Naive B cell (primary cell): ENCODE measurements at regions not wholly inside any gene's neighbourhood (a gene's known extent, or its start where the extent isn't known, plus 50 kb on each side); places are given as distances from the start of the nearest gene placed in this dataset.
"Not testable (repeated sequence)": the region's sequence is repeated elsewhere in the genome, so short reads cannot be mapped to it uniquely, and the experiment has no call there.

ENCODE experiments used
- ATAC-seq, 2 donors: fragments of 150-1000 bp; cut with Tn5 transposase; 2 replicates each; pipeline ENCODE4 v1.10.0; 2021; ENCODE audit warnings: low read depth in 2 of 2, mild to moderate bottlenecking in 2 of 2, moderate library complexity in 2 of 2
- DNase-seq: peaks from one replicate; pipeline ENCODE4 v3.0.0; 2022
- H3K27ac Mint-ChIP-seq, 6 donors: one replicate each; pipeline ENCODE4 v1.8.0; 2020 to 2022; ENCODE audit warnings: mild to moderate bottlenecking in 6 of 6, mixed read lengths in 6 of 6, moderate library complexity in 5 of 6, inconsistent platforms in 2 of 6
- H3K27me3 Mint-ChIP-seq, 3 donors: one replicate each; pipeline ENCODE4 v1.8.0; 2021 to 2022; ENCODE audit warnings: mixed read lengths in 3 of 3, mild to moderate bottlenecking in 1 of 3
- H3K36me3 Mint-ChIP-seq, 2 donors: one replicate each; pipeline ENCODE4 v1.8.0; 2020 to 2022; ENCODE audit warnings: mixed read lengths in 2 of 2, inconsistent platforms in 1 of 2, mild to moderate bottlenecking in 1 of 2
- H3K4me1 Mint-ChIP-seq, 3 donors: one replicate each; pipeline ENCODE4 v1.8.0; 2020 to 2022; ENCODE audit warnings: mixed read lengths in 3 of 3, inconsistent platforms in 1 of 3, mild to moderate bottlenecking in 1 of 3, moderate library complexity in 1 of 3
- H3K4me3 Mint-ChIP-seq, 8 donors: one replicate each; pipeline ENCODE4 v1.8.0; 2020 to 2022; ENCODE audit warnings: mild to moderate bottlenecking in 8 of 8, mixed read lengths in 8 of 8, moderate library complexity in 8 of 8, inconsistent platforms in 2 of 8
- H3K9me3 Mint-ChIP-seq, 7 donors: one replicate each; pipeline ENCODE4 v1.8.0; 2020 to 2022; ENCODE audit warnings: mixed read lengths in 7 of 7, mild to moderate bottlenecking in 5 of 7, inconsistent platforms in 2 of 7, moderate library complexity in 1 of 7

DNA sequence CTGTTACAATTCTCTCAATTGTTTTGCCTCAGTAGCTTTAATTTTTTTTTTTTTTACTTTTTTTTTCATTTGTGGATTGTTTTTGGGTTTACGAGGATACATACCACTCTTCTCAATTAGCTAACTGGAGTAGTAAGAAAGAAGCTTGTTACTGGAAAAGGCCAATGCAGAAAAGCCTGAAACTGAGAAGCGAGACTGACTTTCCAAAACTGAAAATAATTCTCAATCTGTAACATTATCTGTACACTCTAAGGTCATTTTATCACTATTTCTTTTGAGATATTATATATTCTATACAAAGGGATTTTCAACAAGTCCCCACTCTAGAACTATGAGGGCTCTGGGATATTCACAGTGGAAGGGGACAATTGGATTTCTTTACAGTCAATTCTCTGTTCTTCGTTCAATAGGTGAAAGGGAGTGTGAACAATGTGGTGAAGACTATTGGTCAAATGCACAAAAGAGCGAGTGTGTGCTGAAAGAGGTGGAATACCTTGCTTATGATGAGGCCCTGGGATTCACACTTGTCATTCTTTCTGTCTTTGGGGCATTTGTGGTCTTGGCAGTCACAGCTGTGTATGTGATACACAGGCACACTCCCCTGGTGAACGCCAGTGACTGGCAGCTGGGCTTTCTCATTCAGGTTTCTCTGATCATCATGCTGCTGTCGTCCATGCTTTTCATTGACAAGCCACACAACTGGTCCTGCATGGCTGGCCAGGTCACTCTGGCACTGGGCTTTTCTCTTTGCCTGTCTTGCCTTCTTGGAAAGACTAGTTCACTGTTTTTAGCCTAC is 83.9 kb upstream of the KCNAB1 start:
- H3K36me3 Mint-ChIP-seq: no peaks in the 10 kb centered on the region
- no peak overlapping the region for H3K4me3 Mint-ChIP-seq
- peaks cover 0 to 7% (median 7%) of the 10 kb centered on the region in 3 donors for H3K27me3 Mint-ChIP-seq
- DNase-seq (no peak), ATAC-seq (no peak)
- H3K4me1 Mint-ChIP-seq: no peaks in the 10 kb centered on the region
- H3K9me3 Mint-ChIP-seq: peaks cover 0 to 4% (median 0%) of the 10 kb centered on the region in 7 donors
- H3K27ac Mint-ChIP-seq: no peak overlapping the region

DNA sequence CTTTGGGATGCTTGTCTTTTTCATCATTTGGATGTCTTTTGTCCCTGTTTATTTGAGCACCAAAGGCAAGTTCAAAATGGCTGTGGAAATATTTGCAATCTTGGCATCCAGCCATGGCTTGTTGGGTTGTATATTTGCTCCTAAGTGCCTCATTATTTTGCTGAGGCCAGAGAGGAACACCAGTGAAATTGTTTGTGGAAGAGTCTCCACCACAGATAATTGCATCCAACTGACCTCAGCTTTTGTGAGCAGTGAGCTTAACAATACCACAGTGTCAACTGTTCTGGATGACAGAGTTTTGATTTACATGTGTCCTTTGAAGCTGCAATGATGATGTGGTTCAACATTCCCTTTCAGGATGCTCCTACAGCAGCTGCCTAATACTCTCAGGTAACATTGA is 83.0 kb upstream of the KCNAB1 start:
- ATAC-seq (no peak), DNase-seq (no peak)
- Mint-ChIP-seq H3K27me3 (no peaks in the 10 kb centered on the region), H3K9me3 (peaks cover 0 to 2% (median 0%) of the 10 kb centered on the region in 7 donors), H3K4me1 (no peaks in the 10 kb centered on the region), H3K4me3 (no peak overlapping the region), H3K36me3 (no peaks in the 10 kb centered on the region), H3K27ac (no peak overlapping the region)

DNA sequence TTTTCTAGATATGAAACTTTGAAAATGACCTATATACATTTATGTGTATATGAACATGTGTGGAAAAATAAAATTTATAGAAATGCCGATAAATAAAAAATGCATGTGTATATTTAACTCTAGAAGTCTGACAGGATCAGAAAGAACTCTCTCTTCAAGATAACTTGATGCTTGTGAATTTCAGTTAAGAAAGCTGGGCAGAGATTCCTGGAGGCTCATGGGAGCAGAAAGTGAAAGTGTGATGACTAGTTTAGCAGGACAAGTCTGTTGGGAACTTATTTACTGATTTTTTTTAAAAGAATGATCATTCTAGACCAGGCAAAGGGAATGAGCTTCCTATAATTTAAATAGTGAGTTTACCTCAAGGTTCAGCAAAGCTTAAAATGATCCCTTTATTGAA is 81.5 kb upstream of the KCNAB1 start:
- no peak for ATAC-seq
- Mint-ChIP-seq H3K9me3 (peaks cover 0 to 2% (median 0%) of the 10 kb centered on the region in 7 donors), H3K4me1 (no peaks in the 10 kb centered on the region), H3K27me3 (peaks cover 0 to 4% (median 4%) of the 10 kb centered on the region in 3 donors), H3K27ac (no peak overlapping the region), H3K4me3 (no peak overlapping the region), H3K36me3 (no peaks in the 10 kb centered on the region)
- DNase-seq: no peak

DNA sequence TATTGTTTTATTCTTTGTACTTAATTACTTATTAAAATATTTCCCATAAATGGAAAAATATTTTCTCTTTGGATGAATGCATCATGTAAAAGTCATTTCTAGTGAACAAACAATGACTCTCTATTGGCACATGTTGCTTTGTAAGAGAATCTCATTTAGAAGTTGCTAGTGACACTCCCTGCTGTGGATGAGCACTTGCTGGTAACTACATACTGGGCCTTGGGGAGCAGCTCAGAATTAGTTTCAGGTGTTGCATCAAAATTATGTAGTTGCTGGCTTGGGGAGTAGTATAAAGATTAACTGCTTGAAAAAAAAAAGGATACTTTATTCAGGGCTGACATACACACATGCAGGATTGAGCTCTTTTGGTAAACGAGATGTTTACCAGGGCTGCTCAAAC is 80.3 kb upstream of the KCNAB1 start:
- Mint-ChIP-seq H3K9me3 (peaks cover 0 to 2% (median 0%) of the 10 kb centered on the region in 7 donors), H3K4me1 (no peaks in the 10 kb centered on the region), H3K27me3 (peaks cover 0 to 7% (median 4%) of the 10 kb centered on the region in 3 donors), H3K27ac (no peak overlapping the region), H3K36me3 (no peaks in the 10 kb centered on the region), H3K4me3 (no peak overlapping the region)
- no peak for DNase-seq
- no peak for ATAC-seq

DNA sequence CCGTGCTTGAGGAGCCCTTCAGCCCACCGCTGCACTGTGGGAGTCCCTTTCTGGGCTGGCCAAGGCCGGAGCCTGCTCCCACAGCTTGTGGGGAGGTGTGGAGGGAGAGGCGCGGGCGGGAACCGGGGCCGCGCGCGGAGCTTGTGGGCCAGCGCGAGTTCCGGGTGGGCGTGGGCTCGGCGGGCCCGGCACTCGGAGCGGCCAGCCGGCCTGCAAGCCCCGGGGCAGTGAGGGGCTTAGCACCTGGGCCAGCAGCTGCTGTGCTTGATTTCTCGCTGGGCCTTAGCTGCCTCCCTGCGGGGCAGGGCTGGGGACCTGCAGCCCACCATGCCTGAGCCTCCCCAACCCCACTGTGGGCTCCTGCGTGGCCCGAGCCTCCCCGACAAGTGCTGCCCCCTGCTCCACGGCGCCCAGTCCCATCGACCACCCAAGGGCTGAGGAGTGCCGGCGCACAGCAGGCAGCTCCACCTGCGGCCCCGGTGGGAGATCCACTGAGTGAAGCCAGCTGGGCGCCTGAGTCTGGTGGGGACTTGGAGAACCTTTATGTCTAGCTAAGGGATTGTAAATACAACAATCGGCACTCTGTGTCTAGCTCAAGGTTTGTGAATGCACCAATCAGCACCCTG is 79.0 kb upstream of the KCNAB1 start:
- not testable (repeated sequence) for H3K27ac Mint-ChIP-seq, ATAC-seq, H3K4me1 Mint-ChIP-seq, H3K9me3 Mint-ChIP-seq, DNase-seq, H3K36me3 Mint-ChIP-seq, H3K4me3 Mint-ChIP-seq
- peaks cover 0 to 13% (median 4%) of the 10 kb centered on the region in 3 donors for H3K27me3 Mint-ChIP-seq

DNA sequence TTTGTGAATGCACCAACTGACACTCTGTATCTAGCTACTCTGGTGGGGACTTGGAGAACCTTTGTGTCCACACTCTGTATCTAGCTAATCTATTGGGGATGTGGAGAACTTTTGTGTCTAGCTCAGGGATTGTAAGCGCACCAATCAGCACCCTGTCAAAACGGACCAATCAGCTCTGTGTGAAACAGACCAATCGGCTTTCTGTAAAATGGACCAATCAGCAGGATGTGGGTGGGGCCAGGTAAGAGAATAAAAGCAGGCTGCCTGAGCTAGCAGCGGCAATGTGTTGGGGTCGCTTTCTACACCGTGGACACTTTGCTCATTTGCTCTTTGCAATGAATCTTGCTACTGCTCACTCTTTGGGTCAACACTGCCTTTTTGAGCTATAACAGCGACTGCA is 78.5 kb upstream of the KCNAB1 start:
- H3K9me3 Mint-ChIP-seq, H3K4me1 Mint-ChIP-seq, H3K36me3 Mint-ChIP-seq, H3K4me3 Mint-ChIP-seq, ATAC-seq, H3K27ac Mint-ChIP-seq, DNase-seq: not testable (repeated sequence)
- peaks cover 0 to 13% (median 5%) of the 10 kb centered on the region in 3 donors for H3K27me3 Mint-ChIP-seq

DNA sequence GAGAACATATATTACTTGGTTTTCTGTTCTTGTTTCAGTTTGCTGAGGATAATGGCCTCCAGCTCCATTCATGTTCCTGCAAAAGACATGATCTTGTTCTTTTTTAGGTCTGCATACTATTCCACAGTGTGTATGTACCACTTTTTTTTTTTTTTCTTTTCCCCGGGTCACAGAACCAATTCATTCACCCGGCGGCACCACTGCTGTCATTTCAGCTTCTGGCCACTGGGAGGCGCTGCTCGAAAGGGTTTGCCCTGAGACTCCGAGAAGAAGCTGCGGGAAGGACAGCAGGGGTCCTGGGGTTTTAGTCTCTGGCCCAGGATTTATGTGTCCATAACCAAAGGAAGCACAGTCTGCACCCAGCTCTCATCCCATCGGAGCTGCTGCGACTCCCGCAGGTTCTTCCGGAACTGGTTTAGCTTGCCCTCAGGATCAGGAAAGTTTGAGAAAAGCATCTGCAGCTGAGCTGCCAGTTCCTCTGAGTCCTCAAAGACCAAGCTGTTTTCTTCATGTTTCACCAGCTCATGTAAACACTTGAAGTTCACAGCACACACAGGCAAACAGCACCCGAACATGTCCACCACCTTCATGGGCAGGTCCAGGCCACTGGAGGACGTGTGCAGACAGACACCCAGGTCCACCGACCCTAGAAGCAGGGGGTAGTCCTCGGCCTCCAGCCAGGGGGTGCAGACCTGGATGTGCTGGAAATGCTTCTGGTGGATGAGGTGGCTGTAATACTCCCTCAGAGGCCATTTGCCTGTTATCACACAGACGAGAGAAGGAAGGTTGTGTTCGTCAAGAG is 76.3 kb upstream of the KCNAB1 start:
- H3K4me1 Mint-ChIP-seq, ATAC-seq, H3K36me3 Mint-ChIP-seq, H3K4me3 Mint-ChIP-seq, H3K9me3 Mint-ChIP-seq: not testable (repeated sequence)
- peak overlapping the region in 1 of 6 donors; percentile 73 for H3K27ac Mint-ChIP-seq
- DNase-seq: peak; percentile 10
- peaks cover 5 to 17% (median 16%) of the 10 kb centered on the region in 3 donors for H3K27me3 Mint-ChIP-seq

DNA sequence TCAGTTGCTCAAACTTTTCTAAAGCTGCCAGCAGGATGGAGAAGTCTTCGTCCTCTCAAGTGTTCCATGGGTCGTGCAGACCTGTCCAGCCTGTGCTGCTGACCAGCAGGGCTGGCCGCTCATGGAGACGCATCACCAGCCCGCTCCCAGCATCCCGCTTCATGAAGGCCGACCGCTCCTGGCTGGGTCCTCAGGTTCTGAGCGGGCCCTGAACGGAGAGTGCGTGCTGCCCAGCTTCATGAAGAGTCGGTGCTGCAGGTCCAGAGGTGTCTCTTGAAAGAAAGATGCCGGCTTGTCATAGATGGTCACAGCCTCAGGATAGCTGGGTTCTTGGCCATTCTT is 75.8 kb upstream of the KCNAB1 start:
- Mint-ChIP-seq H3K27me3 (peaks cover 10 to 19% (median 18%) of the 10 kb centered on the region in 3 donors), H3K4me1 (no peaks in the 10 kb centered on the region), H3K27ac (no peak overlapping the region), H3K9me3 (peaks cover 0 to 2% (median 0%) of the 10 kb centered on the region in 7 donors), H3K4me3 (no peak overlapping the region), H3K36me3 (no peaks in the 10 kb centered on the region)
- DNase-seq (no peak), ATAC-seq (no peak)

DNA sequence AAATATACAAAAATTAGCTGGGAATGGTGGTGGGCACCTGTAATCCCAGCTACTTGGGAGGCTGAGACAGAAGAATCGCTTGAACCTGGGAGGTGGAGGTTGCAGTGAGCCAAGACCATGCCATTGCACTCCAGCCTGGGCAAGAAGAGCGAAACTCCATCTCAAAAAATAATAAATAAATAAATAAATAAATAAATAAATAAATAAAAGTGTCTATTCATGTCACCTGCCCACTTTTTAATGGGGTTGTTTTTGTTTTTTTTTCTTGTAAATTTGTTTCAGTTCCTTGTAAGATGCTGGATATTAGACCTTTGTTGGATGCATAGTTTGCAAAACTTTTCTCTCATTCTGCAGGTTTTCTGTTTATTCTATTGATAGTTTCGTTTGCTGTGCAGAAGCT is 71.9 kb upstream of the KCNAB1 start:
- not testable (repeated sequence) for H3K4me3 Mint-ChIP-seq, H3K27ac Mint-ChIP-seq, H3K9me3 Mint-ChIP-seq, ATAC-seq, DNase-seq, H3K4me1 Mint-ChIP-seq, H3K36me3 Mint-ChIP-seq
- peaks cover 21 to 29% (median 26%) of the 10 kb centered on the region in 3 donors for H3K27me3 Mint-ChIP-seq

DNA sequence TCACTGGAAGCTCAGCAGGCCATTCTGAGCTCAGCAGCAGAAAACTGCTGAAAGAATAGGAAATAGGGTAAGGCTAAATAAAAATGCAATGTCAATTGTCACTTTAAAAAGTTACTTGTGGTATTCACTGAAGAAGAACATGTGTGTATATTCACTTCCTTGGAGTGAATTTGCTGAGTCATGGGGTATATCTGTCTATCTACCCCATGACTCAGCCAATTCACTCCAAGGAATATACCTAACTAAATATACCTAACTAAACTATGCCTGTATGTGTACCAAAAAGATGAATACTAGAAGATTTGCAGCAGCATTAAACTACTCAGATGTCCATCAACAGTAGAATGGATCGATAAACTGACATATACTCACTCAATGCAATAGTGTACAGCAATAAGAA is 69.5 kb upstream of the KCNAB1 start:
- peaks cover 17 to 38% (median 31%) of the 10 kb centered on the region in 3 donors for H3K27me3 Mint-ChIP-seq

DNA sequence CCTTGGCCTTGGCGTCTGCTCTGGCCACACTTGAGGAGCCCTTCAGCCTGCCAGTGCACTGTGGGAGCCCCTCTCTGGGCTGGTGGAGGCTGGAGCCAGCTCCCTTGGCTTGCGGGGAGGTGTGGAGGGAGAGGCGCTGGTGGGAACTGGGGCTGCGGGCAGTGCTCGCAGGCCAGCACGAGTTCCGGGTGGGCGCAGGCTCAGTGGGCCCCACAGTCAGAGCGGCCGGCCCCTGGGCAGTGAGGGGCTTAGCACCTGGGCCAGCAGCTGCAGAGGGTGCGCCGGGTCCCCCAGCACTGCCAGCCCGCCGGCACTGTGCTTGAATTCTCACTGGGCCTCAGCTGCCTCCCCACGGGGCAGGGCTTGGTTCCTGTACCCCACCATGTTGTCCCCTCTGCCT is 68.7 kb upstream of the KCNAB1 start:
- Mint-ChIP-seq H3K36me3 (no peaks in the 10 kb centered on the region), H3K27ac (no peak overlapping the region), H3K4me3 (peak overlapping the region in 1 of 8 donors; percentile 35), H3K4me1 (no peaks in the 10 kb centered on the region), H3K27me3 (peaks cover 21 to 43% (median 31%) of the 10 kb centered on the region in 3 donors), H3K9me3 (peaks cover 0 to 9% (median 2%) of the 10 kb centered on the region in 7 donors)
- ATAC-seq: no peak
- no peak for DNase-seq

More for the DNA sequence above, 69.5 kb upstream of the KCNAB1 start:
- Mint-ChIP-seq H3K4me3 (no peak overlapping the region), H3K27ac (no peak overlapping the region), H3K36me3 (no peaks in the 10 kb centered on the region), H3K4me1 (no peaks in the 10 kb centered on the region), H3K9me3 (peaks cover 0 to 9% (median 2%) of the 10 kb centered on the region in 7 donors)
- DNase-seq: no peak
- ATAC-seq: no peak

DNA sequence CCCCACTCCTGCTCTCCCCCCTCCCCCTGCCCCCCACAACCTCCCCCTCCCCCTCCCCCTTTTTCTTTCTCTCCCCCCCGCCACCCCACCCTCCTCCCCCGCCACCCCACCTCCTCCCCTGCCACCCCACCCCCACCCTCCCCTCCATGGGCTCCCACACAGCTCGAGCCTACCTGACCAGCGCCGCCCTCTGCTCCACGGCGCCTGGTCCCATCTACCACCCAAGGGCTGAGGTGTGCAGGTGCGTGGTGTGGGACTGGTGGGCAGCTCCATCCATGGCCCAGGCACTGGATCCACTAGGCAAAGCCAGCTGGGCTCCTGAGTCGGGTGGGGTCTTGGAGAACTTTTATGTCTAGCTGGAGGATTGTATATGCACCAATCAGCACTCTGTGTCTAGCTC is 68.3 kb upstream of the KCNAB1 start:
- DNase-seq (no peak), ATAC-seq (no peak)
- H3K36me3 Mint-ChIP-seq: no peaks in the 10 kb centered on the region
- H3K4me1 Mint-ChIP-seq: no peaks in the 10 kb centered on the region
- H3K27ac Mint-ChIP-seq: no peak overlapping the region
- peaks cover 0 to 9% (median 2%) of the 10 kb centered on the region in 7 donors for H3K9me3 Mint-ChIP-seq
- no peak overlapping the region for H3K4me3 Mint-ChIP-seq
- H3K27me3 Mint-ChIP-seq: peaks cover 24 to 43% (median 28%) of the 10 kb centered on the region in 3 donors

DNA sequence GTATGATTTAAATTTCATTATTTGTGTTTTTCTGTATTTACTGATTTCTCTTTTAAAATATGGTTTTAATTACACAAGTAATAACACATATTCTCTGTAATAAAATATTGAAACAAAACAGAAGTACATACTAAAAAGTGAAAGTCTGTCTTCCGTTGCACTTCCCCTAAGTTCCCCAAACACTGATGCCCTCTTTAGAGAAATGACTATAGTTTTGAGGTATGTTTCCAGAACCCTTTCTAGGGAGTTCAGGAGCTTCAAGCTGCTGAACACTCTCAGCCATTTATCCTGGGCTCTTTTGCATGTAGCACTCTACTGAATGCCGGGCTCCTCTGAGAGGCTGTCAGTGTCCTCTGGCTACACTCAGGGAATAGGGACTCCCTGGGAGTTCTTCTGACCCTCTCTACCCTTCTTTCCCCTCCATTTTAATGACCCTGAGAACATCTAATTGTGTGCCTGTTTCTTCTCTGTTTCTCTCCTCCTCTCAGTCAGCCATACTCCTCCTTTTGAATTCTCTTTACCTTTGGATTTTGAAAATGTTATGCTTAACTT is 60.4 kb upstream of the KCNAB1 start:
- Mint-ChIP-seq H3K9me3 (peaks cover 0 to 4% (median 0%) of the 10 kb centered on the region in 7 donors), H3K27me3 (peaks cover 1 to 13% (median 13%) of the 10 kb centered on the region in 3 donors), H3K36me3 (no peaks in the 10 kb centered on the region), H3K27ac (peak overlapping the region in 1 of 6 donors; percentile 37), H3K4me3 (no peak overlapping the region), H3K4me1 (peaks cover 0 to 4% (median 0%) of the 10 kb centered on the region in 3 donors)
- ATAC-seq (no peak), DNase-seq (no peak)
